GM10266 (cell line): ENCODE measurements at regions not wholly inside any gene's neighbourhood (a gene's known extent, or its start where the extent isn't known, plus 50 kb on each side); places are given as distances from the start of the nearest gene placed in this dataset.

ENCODE experiments used
- DNase-seq: peaks from one replicate; pipeline ENCODE4 v3.0.0; 2012; ENCODE audit errors: extremely low spot score
- TF ChIP-seq, protein P1 (sequence below): IDR thresholded peaks from 2 replicates; pipeline ENCODE4 v1.5.1; 2012; ENCODE audit warnings: mild to moderate bottlenecking, low read depth; ENCODE audit not compliant: control insufficient read depth, insufficient read depth; ENCODE audit errors: missing control alignments

DNA sequence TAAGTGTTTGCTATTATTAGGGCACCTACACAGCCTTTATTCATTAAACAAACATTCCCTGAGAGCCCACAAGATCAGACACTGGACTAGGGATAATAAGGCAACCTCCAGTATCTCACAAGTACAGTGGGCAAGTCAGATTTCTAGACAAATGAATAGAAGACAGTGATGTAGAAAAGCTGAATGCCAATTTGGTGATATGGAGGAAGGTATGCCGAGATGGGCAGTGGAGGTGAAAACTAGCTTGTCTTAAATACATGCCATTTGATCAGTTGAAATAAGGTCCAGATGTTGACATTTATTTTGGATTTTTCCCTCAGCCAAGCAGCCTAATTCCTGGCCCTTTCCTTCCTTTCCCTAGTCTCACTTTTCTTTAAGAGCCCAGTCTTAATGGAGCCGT, 130.3 kb downstream of the RXFP2 start:
- TF ChIP-seq, protein P1, sequence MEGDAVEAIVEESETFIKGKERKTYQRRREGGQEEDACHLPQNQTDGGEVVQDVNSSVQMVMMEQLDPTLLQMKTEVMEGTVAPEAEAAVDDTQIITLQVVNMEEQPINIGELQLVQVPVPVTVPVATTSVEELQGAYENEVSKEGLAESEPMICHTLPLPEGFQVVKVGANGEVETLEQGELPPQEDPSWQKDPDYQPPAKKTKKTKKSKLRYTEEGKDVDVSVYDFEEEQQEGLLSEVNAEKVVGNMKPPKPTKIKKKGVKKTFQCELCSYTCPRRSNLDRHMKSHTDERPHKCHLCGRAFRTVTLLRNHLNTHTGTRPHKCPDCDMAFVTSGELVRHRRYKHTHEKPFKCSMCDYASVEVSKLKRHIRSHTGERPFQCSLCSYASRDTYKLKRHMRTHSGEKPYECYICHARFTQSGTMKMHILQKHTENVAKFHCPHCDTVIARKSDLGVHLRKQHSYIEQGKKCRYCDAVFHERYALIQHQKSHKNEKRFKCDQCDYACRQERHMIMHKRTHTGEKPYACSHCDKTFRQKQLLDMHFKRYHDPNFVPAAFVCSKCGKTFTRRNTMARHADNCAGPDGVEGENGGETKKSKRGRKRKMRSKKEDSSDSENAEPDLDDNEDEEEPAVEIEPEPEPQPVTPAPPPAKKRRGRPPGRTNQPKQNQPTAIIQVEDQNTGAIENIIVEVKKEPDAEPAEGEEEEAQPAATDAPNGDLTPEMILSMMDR, result no peak
- no peak for DNase-seq

DNA sequence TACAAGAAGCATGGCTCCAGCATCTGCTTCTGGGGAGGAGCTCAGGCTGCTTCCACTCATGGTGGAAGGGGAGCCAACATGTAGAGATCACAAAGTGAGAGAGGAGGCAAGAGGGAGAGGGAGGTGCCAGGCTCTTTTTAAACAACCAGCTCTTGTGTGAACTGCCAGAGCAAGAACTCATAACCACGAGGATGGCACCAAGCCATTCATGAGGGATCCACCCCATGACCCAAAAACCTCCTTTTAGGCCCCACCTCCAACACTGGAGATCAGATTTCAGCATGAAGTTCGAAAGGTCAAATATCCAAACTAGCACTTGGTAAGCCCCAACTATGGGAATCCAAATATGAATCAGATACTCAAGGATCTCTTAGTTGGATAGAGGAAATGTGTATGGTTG, 131.2 kb downstream of the RXFP2 start:
- no peak for DNase-seq
- TF ChIP-seq, protein P1, result no peak

DNA sequence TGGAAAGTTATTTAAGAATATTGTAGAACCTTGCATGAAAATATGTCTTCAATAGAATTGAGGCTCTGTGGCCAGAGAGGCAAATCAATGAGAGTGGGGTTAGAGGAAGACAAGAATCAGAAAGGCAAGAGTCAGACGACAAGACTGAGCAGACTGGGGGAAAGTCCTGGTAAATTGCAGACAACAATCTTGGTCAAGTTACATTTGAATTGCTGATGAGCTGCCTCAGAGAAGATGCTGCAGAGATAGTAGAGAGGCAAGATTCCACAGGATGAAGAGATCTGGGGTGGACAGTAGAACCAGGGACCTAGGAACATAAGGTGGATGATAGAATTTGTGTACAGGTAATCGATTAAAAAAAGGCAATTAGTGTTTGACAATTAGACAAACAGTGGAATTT, 133.8 kb downstream of the RXFP2 start:
- TF ChIP-seq, protein P1, result no peak
- no peak for DNase-seq

DNA sequence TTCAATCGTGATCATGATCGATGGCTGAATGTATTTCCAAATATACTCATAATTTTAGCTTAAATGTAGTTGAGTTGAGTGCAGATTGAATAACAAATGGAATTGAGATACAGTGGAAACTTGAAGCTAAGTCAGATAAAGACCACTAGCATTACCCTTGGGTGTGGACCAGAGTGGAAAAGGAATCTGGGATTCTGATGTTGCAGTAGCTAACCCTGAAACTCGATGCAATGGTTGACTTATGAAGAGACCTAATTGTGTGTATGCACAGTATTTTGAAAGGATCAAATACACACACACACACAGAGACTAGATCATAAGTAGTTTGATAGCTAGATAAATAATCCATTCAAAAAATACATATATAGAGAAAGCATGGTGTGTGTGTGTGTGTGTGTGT, 135.8 kb downstream of the RXFP2 start:
- TF ChIP-seq, protein P1, result no peak
- no peak for DNase-seq

DNA sequence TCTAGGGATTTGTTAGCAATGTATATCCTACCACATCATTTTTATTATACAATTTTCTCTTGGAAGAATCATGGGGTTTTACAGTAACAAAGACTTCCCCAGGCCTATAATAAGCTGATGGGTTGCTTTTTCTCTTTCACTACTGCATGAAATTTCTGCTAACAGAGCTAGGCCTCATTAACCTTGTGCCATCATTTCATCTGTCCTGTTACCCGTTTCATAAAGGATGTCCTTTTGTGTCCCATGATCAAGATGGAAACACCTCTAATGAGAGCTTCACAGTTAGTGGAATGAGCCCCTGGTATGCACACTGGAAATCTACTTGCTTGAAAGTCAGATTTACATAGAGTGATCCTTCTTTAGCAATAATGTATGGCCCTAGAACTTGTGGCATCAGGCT, 138.7 kb downstream of the RXFP2 start:
- TF ChIP-seq, protein P1, result no peak

DNA sequence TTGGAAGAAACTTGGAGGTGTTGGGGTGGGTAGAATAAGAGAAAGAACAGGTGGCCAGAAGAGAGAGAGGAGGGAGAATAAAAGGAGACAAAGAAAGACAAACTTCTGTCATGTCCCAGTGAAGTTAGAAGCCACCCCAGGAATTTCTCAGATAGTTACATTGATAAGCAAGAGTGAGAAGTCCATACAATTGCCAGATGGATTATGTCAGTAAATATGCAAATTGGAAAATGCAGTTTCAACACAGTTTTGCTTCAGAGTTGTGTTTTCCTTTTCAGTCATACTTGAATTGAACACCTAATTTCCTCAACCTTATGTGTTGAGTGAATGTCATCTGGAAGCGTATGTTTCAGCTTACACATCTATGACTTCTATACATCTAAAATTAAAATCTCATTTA, 139.2 kb downstream of the RXFP2 start:
- TF ChIP-seq, protein P1, result no peak
- DNase-seq, result no peak

More for the DNA sequence above, 138.7 kb downstream of the RXFP2 start:
- DNase-seq, result no peak

DNA sequence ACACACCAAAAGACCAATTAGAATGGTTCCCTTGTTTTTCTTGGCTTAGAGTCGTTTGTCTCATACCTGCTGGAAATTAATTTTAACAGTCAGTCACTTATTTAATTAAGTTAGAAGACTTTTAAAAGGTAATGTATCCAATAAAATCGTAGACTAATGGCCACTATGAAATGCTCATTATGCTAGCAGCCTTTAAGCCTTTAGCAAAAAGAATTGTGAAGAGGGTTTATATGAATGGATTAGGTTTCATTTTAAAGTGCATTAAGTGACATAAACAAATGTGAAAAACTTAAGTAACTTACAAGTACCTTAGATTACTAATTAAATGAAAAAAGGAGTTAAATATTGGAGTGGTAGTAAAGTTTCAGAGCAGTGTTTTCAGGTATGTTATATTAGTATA, 139.6 kb downstream of the RXFP2 start:
- DNase-seq, result no peak
- TF ChIP-seq, protein P1, result no peak
